HL-60 (cell line): ENCODE measurements at regions not wholly inside any gene's neighbourhood (a gene's known extent, or its start where the extent isn't known, plus 50 kb on each side); places are given as distances from the start of the nearest gene placed in this dataset.

ENCODE experiments used
- POLR2AphosphoS5 ChIP-seq: IDR thresholded peaks from 2 replicates; pipeline ENCODE4 v1.6.1; 2012; ENCODE audit warnings: low read depth
- TF ChIP-seq, protein P1 (sequence below): IDR thresholded peaks from one replicate; pipeline ENCODE4 v1.5.1; 2011; ENCODE audit warnings: low read length, control low read depth, inconsistent platforms; ENCODE audit not compliant: insufficient read depth

- TF ChIP-seq, protein P1, sequence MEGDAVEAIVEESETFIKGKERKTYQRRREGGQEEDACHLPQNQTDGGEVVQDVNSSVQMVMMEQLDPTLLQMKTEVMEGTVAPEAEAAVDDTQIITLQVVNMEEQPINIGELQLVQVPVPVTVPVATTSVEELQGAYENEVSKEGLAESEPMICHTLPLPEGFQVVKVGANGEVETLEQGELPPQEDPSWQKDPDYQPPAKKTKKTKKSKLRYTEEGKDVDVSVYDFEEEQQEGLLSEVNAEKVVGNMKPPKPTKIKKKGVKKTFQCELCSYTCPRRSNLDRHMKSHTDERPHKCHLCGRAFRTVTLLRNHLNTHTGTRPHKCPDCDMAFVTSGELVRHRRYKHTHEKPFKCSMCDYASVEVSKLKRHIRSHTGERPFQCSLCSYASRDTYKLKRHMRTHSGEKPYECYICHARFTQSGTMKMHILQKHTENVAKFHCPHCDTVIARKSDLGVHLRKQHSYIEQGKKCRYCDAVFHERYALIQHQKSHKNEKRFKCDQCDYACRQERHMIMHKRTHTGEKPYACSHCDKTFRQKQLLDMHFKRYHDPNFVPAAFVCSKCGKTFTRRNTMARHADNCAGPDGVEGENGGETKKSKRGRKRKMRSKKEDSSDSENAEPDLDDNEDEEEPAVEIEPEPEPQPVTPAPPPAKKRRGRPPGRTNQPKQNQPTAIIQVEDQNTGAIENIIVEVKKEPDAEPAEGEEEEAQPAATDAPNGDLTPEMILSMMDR = no peak
- TF ChIP-seq POLR2AphosphoS5 = no peak
These were observed 99.3 kb upstream of the GJB6 start for GRCh38 chr13:20331419-20331818.
